HG03108 (cell line): ENCODE measurements at regions not wholly inside any gene's neighbourhood (a gene's known extent, or its start where the extent isn't known, plus 50 kb on each side); places are given as distances from the start of the nearest gene placed in this dataset.
"Not testable (repeated sequence)": the region's sequence is repeated elsewhere in the genome, so short reads cannot be mapped to it uniquely, and the experiment has no call there.

Experiments
- ATAC-seq: cut with Tn5 transposase; IDR thresholded peaks from one replicate; pipeline ENCODE4 v1.9.1; 2021; ENCODE audit warnings: moderate library complexity; ENCODE audit not compliant: unreplicated experiment

- no peak for ATAC-seq
Measured at GRCh38 chr13:31515427-31515826, 223.9 kb upstream of the RXFP2 start.

- no peak for ATAC-seq
Measured at GRCh38 chr13:31517599-31517998, 221.7 kb upstream of the RXFP2 start.

- ATAC-seq, result no peak
Measured at GRCh38 chr13:31518645-31519044, 220.7 kb upstream of the RXFP2 start.

GRCh38 chr13:31521435-31521834 lies 217.9 kb upstream of the RXFP2 start:
- no peak for ATAC-seq

- ATAC-seq, result no peak
Measured at GRCh38 chr13:31522396-31522795, 216.9 kb upstream of the RXFP2 start.

GRCh38 chr13:31528176-31528575 lies 211.2 kb upstream of the RXFP2 start:
- no peak for ATAC-seq

- no peak for ATAC-seq
Measured at GRCh38 chr13:31528758-31529157, 210.6 kb upstream of the RXFP2 start.

GRCh38 chr13:31530922-31531321 lies 208.4 kb upstream of the RXFP2 start:
- ATAC-seq, result no peak

GRCh38 chr13:31537052-31537451 lies 202.3 kb upstream of the RXFP2 start:
- no peak for ATAC-seq

GRCh38 chr13:31538067-31539042 lies 201.0 kb upstream of the RXFP2 start:
- ATAC-seq, result no peak

- ATAC-seq, result no peak
Measured at GRCh38 chr13:31540281-31540680, 199.0 kb upstream of the RXFP2 start.

- no peak for ATAC-seq
Measured at GRCh38 chr13:31543190-31543589, 196.1 kb upstream of the RXFP2 start.

- ATAC-seq, result no peak
Measured at GRCh38 chr13:31545616-31546015, 193.7 kb upstream of the RXFP2 start.

GRCh38 chr13:31556376-31556775 lies 182.9 kb upstream of the RXFP2 start:
- ATAC-seq, result no peak

- ATAC-seq, result not testable (repeated sequence)
Measured at GRCh38 chr13:31584221-31584620, 155.1 kb upstream of the RXFP2 start.

- ATAC-seq, result no peak
Measured at GRCh38 chr13:31587698-31588266, 151.5 kb upstream of the RXFP2 start.

- no peak for ATAC-seq
Measured at GRCh38 chr13:31588316-31588715, 151.0 kb upstream of the RXFP2 start.

GRCh38 chr13:31588893-31589292 lies 150.4 kb upstream of the RXFP2 start:
- ATAC-seq, result no peak

GRCh38 chr13:31591642-31592233 lies 147.6 kb upstream of the RXFP2 start:
- ATAC-seq, result no peak

GRCh38 chr13:31594056-31594455 lies 145.3 kb upstream of the RXFP2 start:
- ATAC-seq, result no peak

GRCh38 chr13:31595563-31595962 lies 143.8 kb upstream of the RXFP2 start:
- ATAC-seq, result no peak

- ATAC-seq, result no peak
Measured at GRCh38 chr13:31598990-31599389, 140.3 kb upstream of the RXFP2 start.
